Stimulated activated CD4-positive, alpha-beta T cell treated with anti-CD3 and anti-CD28 coated beads, Interleukin-4, amount 100 ng/mL, for 1 hour (primary cell): ENCODE measurements at regions not wholly inside any gene's neighbourhood (a gene's known extent, or its start where the extent isn't known, plus 50 kb on each side); places are given as distances from the start of the nearest gene placed in this dataset.
"Not testable (repeated sequence)": the region's sequence is repeated elsewhere in the genome, so short reads cannot be mapped to it uniquely, and the experiment has no call there.

Source experiments
- DNase-seq: peaks from one replicate; pipeline ENCODE4 v3.0.0-alpha.2; 2020

DNA sequence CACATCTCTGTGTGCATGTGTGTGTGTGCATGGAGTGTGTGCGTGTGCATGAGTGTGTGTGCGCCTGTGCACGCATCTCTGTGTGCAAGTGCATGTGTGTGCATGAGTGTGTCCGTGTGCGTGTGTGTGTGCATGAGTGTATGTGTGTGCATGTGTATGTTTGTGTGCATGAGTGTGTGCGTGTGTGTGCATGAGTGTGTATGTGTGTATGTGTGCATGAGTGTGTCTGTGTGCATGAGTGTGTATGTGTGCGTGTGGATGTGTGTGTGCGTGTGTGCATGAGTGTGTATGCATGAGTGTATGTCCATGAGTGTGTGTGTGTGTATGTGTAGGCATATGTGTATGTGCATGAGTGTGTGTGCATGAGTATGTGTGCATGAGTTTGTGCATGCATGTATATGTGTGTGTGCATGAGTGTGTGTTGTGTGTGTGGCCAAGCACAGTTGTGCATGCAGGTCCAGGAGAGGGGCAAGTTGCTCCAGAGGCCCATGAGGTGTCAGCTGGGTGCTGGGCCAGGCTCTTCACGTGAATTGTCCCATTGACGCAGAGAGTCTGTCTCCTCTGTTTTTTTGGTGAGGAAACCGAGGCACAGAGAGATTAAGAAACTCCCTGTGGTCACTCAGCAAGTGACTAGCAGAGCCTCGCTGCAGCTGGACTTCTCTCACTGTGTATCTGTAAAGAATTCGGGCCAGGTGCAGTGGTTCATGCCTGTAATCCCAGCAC is 75.5 kb downstream of the ASB1 start:
- DNase-seq, result no peak

DNA sequence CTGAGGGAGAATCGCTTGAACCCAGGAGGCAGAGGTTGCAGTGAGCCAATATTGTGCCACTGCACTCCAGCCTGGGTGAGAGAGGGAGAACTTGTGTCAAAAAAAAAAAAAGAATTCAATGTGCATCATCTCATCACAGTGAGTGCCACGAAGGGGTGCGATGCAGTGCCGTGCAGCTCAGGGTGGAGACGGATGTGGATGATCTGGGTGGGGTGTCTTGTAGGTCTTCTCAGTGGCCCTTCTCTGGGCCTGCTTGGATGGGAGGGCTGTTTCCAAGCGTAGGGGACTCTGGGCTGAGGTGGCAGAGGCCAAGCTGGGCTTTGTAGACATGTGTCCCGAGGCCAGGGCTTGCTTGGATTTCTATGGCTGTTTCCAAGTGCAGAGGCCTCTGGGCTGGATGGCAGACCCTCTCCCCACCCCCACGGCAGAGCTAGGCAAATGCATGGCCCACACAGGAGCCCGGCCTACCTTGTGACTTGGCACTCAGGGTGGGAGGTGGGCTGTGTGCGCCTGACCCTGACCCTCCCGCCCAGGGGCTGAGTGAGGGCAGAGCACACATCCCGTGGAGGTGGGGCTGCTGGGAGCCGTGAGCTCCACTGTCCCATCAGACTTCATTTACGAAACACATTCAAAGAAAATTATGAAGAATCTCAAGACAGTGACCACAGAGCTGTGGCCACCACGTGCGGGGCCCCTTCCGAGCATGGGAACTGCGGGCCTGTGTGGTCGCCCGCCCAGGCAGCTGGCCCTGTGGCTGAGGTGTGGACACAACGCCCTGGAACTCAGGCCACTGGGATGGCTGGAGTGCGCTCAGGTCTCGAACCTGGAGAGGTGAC is 76.4 kb downstream of the ASB1 start:
- DNase-seq, result no peak

DNA sequence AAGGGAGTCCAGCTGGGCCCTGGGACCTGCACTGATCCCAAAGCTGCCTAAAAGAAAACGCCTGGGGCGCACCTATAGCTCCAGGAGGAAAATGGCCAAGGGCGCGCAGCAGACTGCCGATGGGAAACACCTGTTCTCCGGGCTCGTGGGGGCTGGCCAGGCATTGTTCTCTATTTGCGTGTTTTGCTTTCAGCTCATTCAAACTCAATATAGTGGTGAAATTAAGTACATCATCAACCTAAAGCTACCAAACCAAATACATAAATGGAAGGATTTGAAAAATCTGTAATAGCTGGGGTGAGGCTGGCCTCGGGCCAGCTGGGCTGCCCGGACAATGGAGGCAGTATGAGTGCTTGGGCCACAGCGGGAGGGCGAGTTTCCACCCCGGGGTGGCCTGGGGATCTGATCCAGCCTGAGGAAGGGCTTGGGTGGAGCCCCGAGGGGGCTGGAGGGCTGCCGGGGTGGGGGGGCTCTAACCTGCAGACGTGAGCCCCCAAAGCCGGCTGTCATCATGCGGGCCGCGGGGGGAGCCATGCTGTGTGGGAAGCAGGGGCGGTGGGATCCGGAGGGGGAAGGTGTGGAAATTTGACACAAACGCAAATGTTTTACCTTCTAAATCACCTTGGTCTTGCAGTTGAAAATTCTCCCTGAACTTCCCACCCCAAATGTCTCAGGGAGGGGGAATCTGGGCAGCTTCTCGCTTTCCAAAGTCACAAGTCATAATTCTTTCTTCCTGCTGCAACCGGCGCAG is 77.6 kb downstream of the ASB1 start:
- no peak for DNase-seq

DNA sequence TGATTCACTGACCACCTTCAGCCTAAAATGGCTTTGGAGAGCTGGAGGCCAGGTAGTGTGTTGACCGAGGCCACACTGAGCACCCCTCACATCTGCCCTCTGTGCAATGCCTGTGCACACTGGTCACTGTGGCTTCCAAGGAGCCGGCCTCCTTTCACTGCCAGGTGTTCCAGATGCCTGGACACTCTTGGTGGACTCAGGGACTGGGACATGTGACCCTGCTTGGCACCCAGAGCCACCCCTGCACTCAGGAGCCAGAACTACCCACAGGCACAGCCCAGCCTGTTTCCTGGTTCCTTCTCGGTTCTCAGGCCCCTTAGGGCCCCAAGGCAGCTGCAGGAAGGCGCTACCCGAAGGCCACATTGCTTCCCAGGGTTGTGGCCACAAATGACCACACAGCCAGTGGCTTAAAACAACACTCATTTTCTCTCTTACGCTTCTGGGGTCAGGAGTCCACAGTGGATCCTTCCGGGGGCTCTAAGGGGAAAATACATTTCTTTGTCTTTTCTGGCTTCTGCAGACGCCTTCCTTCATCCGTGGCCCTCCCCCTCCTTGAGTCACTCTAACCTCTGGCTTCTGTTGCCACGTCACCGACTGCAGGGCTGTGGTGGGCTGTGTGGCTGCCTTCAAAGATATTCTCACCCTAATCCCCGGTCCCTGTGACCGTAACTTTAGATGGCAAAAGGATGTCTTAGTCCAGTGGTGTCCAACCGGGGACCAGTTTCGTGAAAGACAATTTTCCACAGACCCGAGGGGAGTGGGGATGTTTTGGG is 78.6 kb downstream of the ASB1 start:
- DNase-seq, result no peak

DNA sequence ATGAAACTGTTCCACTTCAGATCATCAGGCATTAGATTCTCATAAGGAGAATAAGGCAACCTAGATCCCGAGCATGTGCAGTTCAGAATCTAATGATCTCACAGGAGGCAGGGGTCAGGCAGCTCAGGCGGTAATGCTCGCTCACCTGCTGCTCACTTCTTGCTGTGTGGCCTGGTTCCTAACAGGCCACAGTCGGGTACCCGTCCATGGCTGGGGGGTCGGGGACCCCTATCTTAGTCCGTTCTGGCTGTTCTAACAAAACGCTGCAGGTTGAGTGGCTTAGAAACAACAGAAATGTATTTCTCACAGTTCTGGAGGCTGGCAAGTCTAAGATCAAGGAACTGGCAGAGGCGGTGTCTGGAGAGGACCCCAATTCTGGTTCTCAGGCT is 79.2 kb downstream of the ASB1 start:
- DNase-seq, result no peak

DNA sequence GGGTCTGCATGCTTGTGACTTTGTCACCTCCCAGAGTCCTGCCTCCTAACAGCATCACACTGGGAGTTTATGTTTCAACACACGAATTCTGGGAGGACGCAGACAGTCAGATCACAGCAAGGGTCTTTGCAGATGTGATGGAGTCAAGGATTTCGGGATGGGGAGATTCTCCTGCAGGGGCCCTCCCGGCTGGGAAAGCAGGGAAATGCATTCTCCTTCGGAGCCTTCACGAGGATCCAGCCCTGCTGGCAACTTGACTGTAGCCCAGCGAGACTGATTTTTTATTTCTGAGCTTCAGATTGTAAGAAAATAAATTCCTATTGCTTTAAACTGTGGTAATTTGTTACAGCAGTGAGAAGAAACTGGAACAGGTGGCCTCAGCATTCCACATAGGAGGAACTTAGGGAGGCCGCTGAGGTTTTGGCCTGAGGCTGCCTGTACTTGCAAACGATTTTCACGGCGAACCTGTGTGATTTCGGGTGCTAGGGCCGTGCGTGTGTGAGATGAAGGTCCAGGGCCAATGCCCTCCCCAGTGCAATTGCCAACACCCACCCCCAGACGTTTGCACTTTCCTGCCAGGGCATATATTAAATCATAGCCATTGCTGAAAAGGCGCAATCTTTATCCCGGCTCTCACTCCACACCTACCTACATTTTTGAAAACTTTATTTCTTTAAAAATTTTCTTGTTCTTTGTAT is 79.8 kb downstream of the ASB1 start:
- DNase-seq, result no peak

DNA sequence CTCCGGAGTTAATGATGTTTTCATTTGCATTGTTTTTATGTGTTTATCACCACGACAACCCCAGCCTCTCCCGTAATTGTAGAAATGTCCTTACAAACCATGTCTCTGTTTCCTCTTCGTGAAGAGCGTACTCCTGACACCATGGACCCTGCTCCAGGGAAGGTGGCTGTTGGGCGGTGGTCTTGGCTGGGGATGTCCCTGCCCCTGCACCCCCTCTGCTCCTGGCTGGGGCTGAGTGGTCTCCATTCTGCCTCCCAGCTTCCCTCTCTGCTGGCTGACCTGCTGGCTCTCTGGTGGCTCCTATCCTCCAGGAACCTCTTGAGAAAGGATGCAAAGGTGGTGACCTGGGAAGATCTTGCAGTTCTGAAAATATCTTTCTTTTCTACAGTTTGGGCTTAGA is 81.1 kb downstream of the ASB1 start:
- no peak for DNase-seq

DNA sequence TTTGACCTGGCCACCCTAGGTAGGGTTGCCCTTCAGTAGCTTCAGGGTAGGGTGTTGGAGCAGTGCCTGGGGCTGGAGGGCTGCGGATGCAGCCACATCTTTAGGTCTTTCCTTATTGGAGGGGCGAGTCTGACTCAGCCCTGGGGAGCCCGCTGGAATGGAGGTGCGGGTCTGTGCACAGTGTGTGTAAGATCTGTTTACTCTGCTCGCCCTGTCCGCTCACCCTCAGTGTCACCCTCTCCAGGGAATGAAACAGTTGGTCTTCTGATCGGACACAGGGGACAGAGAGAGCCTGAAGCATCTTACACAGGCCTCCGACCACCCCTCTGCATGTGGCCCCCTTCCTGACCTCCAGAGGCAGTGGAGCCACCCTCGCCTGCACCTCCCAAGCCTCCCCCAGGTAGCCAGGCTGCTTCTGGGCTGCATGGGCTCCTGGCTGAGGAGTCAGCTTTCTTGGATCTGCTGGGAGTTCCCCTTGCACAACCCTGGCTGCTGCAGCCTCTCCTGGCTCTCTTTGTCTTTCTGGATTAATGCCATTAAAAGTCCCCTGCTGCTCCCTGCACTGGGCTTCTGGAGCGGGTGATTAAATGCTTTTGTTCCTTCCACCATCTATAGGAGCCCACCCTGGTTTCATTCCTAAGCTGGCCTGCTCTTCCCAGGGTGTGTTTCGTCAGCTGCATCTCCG is 82.6 kb downstream of the ASB1 start:
- no peak for DNase-seq

DNA sequence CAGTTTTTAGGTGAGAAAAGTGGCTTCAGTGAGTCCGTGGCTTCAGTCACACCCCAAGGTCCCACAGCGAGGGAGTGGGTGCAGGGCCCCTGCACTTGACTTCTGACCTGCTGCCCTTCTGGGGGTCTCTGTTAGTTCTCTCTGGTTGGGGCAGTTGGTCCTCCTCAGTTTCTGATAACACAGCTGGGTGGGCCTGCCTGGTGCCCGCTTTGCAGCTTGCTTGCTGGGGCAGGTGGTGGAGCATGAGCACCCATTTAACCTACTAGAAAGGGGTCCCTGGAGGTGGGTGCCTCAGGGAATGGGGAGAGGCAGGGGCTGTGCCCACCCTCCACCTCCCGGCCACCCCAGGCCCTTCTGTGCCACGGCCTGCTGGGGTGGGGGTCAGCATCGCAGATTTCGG is 83.2 kb downstream of the ASB1 start:
- no peak for DNase-seq

DNA sequence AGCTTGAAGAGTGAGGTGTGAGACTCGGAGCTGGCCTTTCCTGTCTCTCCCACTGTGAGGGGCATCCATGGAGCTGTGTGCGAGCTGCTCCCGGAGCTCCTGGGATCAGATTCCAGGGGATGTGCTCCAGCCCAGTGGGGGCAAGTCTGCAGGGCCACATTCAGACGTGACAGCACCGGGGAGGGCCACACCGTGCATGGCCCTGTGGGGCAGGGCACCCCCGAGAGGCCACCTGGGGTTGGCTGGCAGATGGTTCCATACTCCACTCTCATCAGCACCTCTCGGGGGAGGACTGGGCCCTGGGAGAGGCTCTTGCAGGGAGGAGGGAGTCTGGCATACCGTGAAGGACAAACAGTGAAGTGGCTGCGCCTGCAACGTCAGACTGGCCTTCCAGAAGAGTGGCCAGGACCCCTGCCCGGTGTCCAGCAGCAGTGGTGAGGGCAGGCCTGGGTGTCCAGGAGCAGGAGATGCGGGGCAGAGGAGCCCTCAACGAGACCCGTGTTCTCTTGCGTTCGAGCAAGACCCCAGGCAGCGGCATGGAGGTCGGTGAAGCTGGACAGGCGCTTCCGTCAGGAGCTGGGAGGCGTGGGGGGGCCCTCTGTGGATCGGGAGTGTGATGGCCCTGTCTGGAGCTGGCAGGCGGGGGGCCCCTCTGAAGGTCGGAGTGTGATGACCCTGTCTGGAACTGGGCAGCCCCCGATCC is 84.3 kb downstream of the ASB1 start:
- DNase-seq, result no peak

DNA sequence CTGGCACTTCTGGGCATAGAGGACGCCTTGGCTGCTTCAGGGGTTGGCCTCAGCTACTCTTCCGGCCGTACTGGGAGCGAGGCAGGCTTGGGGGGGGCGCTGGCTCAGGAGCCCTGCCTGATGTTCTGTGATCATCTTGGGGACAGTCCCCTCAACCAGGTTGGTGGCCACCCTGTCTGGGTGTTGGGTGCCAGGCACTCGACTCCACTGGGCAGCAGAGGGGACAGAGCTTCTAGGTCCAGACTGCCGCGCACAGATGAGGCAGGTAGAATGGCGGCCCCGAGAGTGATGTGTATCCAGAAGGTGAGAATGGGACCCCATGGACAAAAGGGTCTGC is 84.9 kb downstream of the ASB1 start:
- no peak for DNase-seq

DNA sequence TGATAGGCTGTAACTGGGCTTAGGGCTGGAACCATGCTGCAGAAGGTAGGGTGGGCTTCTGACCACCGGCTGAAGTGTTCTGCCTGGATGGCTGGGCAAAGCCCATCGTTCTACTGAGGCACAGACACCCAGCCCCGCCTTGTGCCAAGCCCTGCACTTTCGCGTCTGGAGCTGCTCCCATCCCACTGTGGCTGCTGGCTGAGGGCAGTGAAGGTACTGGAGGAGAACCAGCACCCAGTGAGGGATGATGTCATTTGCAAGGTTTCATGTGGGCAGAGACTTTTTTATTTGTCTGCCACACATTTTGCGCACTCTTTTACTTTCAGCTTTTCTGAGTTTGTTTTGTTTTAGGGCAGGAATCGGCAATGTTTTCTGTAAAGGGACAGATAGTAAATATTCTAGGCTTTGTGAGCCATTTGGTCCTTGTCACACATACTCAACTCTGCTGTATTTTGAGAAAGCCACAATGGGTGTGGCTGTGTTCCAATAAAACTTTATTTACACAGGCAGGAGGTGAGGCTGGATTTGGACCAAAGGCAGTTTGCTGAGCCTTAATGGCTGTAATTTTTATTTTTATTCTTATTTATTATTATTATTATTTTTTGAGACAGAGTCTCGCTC is 85.6 kb downstream of the ASB1 start:
- DNase-seq, result no peak

DNA sequence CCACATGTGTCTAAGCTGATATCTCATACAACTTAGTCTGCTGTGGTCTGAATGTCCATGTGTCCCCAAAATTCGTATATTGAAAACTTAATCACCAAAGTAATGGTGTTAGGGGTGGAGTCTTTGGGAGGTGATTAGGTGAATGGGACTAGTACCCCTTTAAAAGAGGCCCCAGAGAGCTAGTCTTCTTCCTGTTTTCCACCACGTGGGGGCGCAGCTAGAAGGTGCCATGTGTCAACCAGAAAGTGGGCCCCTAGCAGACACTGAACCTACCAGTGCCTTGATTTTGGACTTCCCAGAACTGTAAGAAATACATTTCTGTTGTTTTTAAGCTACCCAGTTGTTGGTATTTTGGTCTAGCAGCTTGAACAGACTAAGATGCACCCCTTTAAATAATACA is 86.6 kb downstream of the ASB1 start:
- peak; percentile 20 for DNase-seq

DNA sequence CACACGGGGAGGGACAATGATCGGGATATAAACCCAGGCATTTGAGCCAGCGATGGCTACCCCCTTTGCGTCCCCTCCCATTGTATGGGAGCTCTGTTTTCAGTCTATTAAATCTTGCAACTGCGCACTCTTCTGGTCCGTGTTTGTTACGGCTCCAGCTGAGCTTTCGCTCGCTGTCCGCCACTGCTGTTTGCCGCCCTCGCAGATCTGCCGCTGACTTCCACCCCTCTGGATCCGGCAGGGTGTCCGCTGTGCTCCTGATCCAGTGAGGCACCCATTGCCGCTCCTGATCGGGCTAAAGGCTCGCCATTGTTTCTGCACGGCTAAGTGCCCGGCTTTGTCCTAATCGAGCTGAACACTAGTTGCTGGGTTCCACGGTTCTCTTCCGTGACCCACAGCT is 87.3 kb downstream of the ASB1 start:
- DNase-seq, result not testable (repeated sequence)

DNA sequence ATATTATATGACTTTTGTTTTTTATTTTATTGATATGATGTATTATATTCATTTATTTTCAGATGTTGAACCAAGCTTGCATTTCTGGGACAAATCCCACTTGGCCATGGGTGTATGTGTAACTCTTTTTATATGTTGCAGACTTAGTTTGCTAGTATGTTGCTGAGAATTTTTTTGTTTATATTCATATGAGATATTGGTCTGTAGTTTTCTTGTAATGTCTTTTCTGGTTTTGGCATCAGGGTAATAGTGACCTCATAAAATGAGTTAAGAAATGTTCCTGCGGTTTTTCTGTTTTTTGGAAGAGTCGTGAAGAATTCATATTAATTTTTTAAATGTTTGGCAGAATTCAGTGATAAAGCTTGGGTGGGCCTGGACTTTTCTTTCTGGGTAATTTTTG is 88.7 kb downstream of the ASB1 start:
- DNase-seq, result no peak

DNA sequence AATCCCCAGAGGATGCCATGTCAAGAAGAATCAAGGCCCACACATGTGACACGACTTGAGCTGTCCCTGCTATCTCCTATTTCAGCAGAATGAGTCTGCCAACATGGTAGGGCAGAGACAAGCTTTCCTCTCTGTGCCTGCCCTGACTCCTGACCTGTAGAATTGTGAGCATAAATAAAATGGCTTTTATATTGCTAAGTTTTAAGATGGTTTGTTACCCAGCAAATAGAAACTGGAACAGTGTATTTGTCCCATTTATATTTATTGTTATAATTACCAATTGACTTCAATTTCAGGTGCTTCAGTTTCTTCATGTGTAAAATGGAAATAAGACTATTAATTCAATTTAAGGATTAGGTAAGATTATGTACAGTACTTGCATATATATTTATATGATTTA is 90.5 kb downstream of the ASB1 start:
- no peak for DNase-seq

DNA sequence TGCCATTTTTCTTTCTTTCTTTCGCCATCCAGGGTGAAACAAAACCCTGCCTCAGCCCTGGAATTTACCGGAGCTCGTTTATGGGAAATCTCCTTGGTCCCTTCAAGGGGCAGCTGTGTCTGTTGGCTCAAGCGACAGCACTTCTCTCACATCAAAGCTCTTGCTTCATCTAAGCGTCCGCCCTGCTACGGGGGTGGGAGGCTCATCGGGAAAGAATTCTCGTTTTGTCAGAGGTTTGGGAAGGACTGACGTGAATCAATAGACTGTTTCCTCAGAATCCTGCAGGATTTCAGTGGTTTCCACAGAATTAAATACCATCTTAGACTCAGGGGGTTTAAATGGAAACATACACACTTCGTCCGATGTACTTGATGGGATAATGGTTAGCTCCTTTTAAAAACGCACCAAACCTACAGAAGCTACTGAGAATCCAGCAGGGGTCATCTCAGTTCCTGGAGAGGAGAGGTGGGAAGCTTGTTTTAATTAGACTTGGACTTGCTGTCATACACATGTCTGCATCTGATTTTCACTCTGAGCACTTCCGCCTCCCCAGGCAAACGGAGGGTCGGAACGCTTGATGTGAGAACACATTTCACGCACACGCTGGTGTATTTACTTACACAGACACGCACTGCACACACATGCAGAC is 91.6 kb downstream of the ASB1 start:
- no peak for DNase-seq

DNA sequence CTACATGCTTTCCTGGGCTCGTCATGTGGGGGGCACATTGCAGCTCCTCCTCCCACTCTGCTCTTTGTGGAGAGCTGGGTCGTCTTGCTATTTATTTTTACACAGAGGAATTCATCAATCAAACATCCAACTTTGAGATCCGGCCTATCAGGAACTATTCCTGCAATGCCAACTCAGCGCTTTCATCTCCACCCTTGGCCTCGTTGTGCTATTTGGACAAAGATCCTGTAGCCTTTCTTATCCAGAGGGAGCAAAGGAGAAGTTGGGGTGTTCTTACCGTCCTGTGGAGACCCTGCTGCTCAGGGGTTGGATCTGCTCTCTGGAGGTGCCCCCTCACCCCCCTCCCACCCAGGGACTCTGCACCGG is 92.1 kb downstream of the ASB1 start:
- no peak for DNase-seq

DNA sequence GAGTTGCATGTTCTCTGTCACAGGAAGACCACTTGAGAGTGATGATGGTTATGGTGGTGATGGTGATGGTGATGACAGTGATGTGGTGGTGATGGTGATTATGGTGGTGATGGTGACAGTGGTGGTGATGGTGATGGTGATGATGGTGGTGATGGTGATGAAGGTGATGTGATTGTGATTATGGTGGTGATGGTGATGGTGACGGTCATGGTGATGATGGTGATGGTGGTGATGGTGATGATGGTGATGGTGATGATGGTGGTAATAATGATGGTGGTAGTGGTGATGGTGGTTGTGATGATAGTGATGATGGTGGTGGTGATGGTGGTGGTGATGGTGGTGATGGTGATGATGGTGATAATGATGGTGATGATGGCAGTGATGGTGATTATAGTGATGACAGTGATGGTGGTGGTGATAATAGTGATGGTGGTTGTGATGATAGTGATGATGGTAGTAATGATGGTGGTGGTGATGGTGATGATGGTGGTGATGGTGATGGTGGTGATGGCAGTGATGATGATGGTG is 93.7 kb downstream of the ASB1 start:
- no peak for DNase-seq

DNA sequence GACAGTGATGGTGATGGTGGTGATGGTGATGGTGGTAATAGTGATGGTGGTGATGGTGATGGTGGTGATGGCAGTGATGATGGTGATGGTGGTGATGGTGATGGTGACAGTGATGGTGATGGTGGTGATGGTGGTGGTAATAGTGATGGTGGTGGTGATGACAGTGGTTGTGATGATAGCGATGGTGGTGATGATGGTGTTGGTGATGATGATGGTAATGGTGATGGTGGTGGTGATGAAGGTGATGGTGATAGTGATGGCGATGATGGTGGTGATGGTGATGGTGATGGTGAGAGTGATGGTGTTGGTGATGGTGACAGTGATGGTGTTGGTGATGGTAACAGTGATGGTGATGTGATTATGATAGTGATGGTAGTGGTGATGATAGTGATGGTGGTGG is 94.3 kb downstream of the ASB1 start:
- no peak for DNase-seq
